GM23338 (cell line): ENCODE measurements at regions not wholly inside any gene's neighbourhood (a gene's known extent, or its start where the extent isn't known, plus 50 kb on each side); places are given as distances from the start of the nearest gene placed in this dataset.

Source experiments
- ATAC-seq: fragments of 200-7000 bp; cut with Tn5 transposase; 3 replicates; pipeline ENCODE4 v1.9.1; 2020
- DNase-seq: peaks from one replicate; pipeline ENCODE4 v3.0.0-alpha.2; 2015; ENCODE audit warnings: low spot score
- H2AFZ ChIP-seq: fragments of 200-600 bp; sonication (generic); 2 replicates; pipeline ENCODE4 v1.8.0; 2016; ENCODE audit warnings: antibody characterized with exemption, mild to moderate bottlenecking, moderate library complexity
- H3F3A ChIP-seq: fragments of 200-600 bp; sonication (generic); replicated peaks from 2 replicates; pipeline ENCODE4 v1.8.0; 2017; ENCODE audit warnings: antibody characterized with exemption, mixed run types, low read depth
- H3K27ac ChIP-seq: fragments of 200-600 bp; sonication (generic); 2 replicates; pipeline ENCODE4 v1.6.1; 2016; ENCODE audit warnings: low read depth
- H3K27me3 ChIP-seq: fragments of 200-600 bp; sonication (generic); 2 replicates; pipeline ENCODE4 v1.8.0; 2016; ENCODE audit warnings: mild to moderate bottlenecking, mixed run types, moderate library complexity; ENCODE audit not compliant: insufficient read depth
- H3K36me3 ChIP-seq: fragments of 200-600 bp; sonication (generic); 2 replicates; pipeline ENCODE4 v1.8.0; 2016; ENCODE audit warnings: mild to moderate bottlenecking; ENCODE audit not compliant: insufficient read depth
- H3K4me1 ChIP-seq: fragments of 200-600 bp; sonication (generic); 2 replicates; pipeline ENCODE4 v1.8.0; 2016; ENCODE audit warnings: mild to moderate bottlenecking, moderate library complexity; ENCODE audit not compliant: insufficient read depth
- H3K4me2 ChIP-seq: fragments of 200-600 bp; sonication (generic); 2 replicates; pipeline ENCODE4 v1.7.1; 2017; ENCODE audit warnings: mixed run types
- H3K4me3 ChIP-seq: fragments of 200-600 bp; sonication (generic); 2 replicates; pipeline ENCODE4 v1.6.1; 2016; ENCODE audit warnings: mixed run types
- H3K79me2 ChIP-seq: fragments of 200-600 bp; sonication (generic); replicated peaks from 2 replicates; pipeline ENCODE4 v1.8.0; 2017; ENCODE audit warnings: mild to moderate bottlenecking; ENCODE audit not compliant: insufficient read depth
- H3K9me2 ChIP-seq: fragments of 200-600 bp; sonication (generic); 2 replicates; pipeline ENCODE4 v1.8.0; 2017; ENCODE audit not compliant: insufficient read depth
- H4K20me1 ChIP-seq: fragments of 200-600 bp; sonication (generic); replicated peaks from 2 replicates; pipeline ENCODE4 v1.8.0; 2017; ENCODE audit warnings: mild to moderate bottlenecking; ENCODE audit not compliant: insufficient read depth
- H3K27ac Mint-ChIP-seq: 2 replicates; pipeline ENCODE4 v1.8.0; 2020; ENCODE audit warnings: inconsistent platforms, mild to moderate bottlenecking, moderate library complexity, mixed read lengths
- H3K27me3 Mint-ChIP-seq: 3 replicates; pipeline ENCODE4 v1.8.0; 2022; ENCODE audit warnings: low read depth, mild to moderate bottlenecking, moderate library complexity, mixed read lengths, inconsistent platforms; ENCODE audit not compliant: insufficient read depth, poor library complexity
- H3K36me3 Mint-ChIP-seq: 3 replicates; pipeline ENCODE4 v1.8.0; 2021; ENCODE audit warnings: low read depth, mild to moderate bottlenecking, inconsistent platforms, moderate library complexity, mixed read lengths
- H3K4me1 Mint-ChIP-seq: 3 replicates; pipeline ENCODE4 v1.8.0; 2020; ENCODE audit warnings: mild to moderate bottlenecking, inconsistent platforms, mixed read lengths
- H3K4me3 Mint-ChIP-seq: 3 replicates; pipeline ENCODE4 v1.8.0; 2021; ENCODE audit warnings: moderate library complexity, mild to moderate bottlenecking, inconsistent platforms, mixed read lengths
- H3K9me3 Mint-ChIP-seq: 3 replicates; pipeline ENCODE4 v1.8.0; 2020; ENCODE audit warnings: moderate library complexity, mild to moderate bottlenecking, inconsistent platforms, mixed read lengths
- CREB1 ChIP-seq: fragments of 250-450 bp; sonication (Bioruptor Pico); IDR thresholded peaks from 2 replicates; pipeline ENCODE4 v1.5.0; 2020; ENCODE audit warnings: low read depth, mild to moderate bottlenecking, moderate library complexity
- EZH2 ChIP-seq: fragments of 200-600 bp; sonication (generic); IDR thresholded peaks from one replicate; pipeline ENCODE4 v1.8.0; 2017; ENCODE audit warnings: antibody characterized with exemption, mild to moderate bottlenecking, low read depth; ENCODE audit not compliant: unreplicated experiment
- EZH2phosphoT487 ChIP-seq: fragments of 200-600 bp; sonication (generic); IDR thresholded peaks from one replicate; pipeline ENCODE4 v1.8.1; 2018; ENCODE audit warnings: antibody characterized with exemption; ENCODE audit not compliant: unreplicated experiment
- JUNB ChIP-seq: IDR thresholded peaks from one replicate; pipeline ENCODE4 v1.6.1; 2016; ENCODE audit warnings: antibody characterized with exemption; ENCODE audit not compliant: unreplicated experiment
- NANOG ChIP-seq: IDR thresholded peaks from 2 replicates; pipeline ENCODE4 v1.6.1; 2016; ENCODE audit warnings: antibody characterized with exemption, borderline replicate concordance
- POLR2AphosphoS5 ChIP-seq: IDR thresholded peaks from 2 replicates; pipeline ENCODE4 v1.6.1; 2016; ENCODE audit warnings: antibody characterized with exemption, low read depth
- REST ChIP-seq: IDR thresholded peaks from one replicate; pipeline ENCODE4 v1.6.1; 2018; ENCODE audit warnings: antibody characterized with exemption; ENCODE audit not compliant: unreplicated experiment
- STAT1 ChIP-seq: IDR thresholded peaks from one replicate; pipeline ENCODE4 v1.6.1; 2016; ENCODE audit warnings: antibody characterized with exemption; ENCODE audit not compliant: unreplicated experiment
- ZNF114 ChIP-seq: fragments of 250-450 bp; sonication (Bioruptor Pico); IDR thresholded peaks from 2 replicates; pipeline ENCODE4 v1.5.0; 2020; ENCODE audit warnings: mild to moderate bottlenecking, moderate library complexity
- ZNF331 ChIP-seq: fragments of 250-450 bp; sonication (Bioruptor Pico); IDR thresholded peaks from 2 replicates; pipeline ENCODE4 v1.5.0; 2020; ENCODE audit warnings: low read depth, mild to moderate bottlenecking, moderate library complexity
- ZNF462 ChIP-seq: fragments of 250-450 bp; sonication (Bioruptor Pico); IDR thresholded peaks from 2 replicates; pipeline ENCODE4 v1.5.0; 2020; ENCODE audit warnings: mild to moderate bottlenecking, moderate library complexity
- TF ChIP-seq, protein P1 (sequence below), 2 experiments: fragments of 200-600 bp in 1 of 2; sonication (generic) in 1 of 2; conservative IDR thresholded peaks; 2 replicates each; pipeline versions ENCODE4 v1.5.1 to v1.6.1; 2016 to 2017; ENCODE audit warnings: antibody characterized with exemption in 2 of 2, low read depth in 2 of 2, mild to moderate bottlenecking in 2 of 2, moderate library complexity in 1 of 2
- TF ChIP-seq, protein P2 (sequence below): IDR thresholded peaks from 2 replicates; pipeline ENCODE4 v1.6.1; 2016; ENCODE audit warnings: antibody characterized with exemption

DNA sequence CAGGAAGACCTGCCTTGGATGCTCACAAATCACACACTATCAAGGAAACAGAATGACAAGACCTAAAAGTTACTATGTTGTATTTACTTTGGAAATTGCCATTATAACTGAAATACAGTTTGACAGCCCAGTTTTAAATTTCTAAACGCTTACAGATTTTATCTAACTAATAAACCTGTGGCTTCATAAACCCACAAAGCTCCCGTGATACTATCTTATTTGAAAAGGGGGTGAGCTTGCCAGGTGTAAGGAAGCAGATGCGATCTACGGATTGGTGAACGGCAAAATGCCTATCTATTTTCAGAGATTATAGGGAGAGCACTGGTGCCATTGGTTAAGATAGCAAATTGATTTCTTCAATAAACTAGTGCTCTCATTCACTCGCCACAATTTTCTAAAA lies 485.5 kb downstream of the BCAT1 start:
- Histone ChIP-seq H4K20me1 (no peaks in the 10 kb centered on the region), H3K4me3 (no peak overlapping the region), H3K79me2 (no peaks in the 10 kb centered on the region), H3K36me3 (no peaks in the 10 kb centered on the region), H3K27ac (no peak overlapping the region), H3F3A (no peaks in the 10 kb centered on the region), H3K9me2 (0 out of 2 replicates have a peak, but pooled peaks cover 3% of the 10 kb centered on the region), H3K4me2 (no peak overlapping the region), H3K27me3 (no peaks in the 10 kb centered on the region), H3K4me1 (no peaks in the 10 kb centered on the region), H2AFZ (no peak overlapping the region)
- Mint-ChIP-seq H3K27me3 (peaks cover 2% of the 10 kb centered on the region), H3K4me1 (peaks cover 6% of the 10 kb centered on the region), H3K4me3 (no peak overlapping the region), H3K27ac (no peak overlapping the region), H3K9me3 (no peaks in the 10 kb centered on the region), H3K36me3 (no peaks in the 10 kb centered on the region)
- no peak for DNase-seq
- TF ChIP-seq EZH2phosphoT487 (no peak), ZNF331 (no peak), NANOG (no peak), JUNB (no peak), POLR2AphosphoS5 (no peak), EZH2 (no peak), STAT1 (no peak), REST (no peak), CREB1 (no peak), ZNF114 (no peak), ZNF462 (CRISPR knock-in tag) (no peak)
- TF ChIP-seq, protein P1, sequence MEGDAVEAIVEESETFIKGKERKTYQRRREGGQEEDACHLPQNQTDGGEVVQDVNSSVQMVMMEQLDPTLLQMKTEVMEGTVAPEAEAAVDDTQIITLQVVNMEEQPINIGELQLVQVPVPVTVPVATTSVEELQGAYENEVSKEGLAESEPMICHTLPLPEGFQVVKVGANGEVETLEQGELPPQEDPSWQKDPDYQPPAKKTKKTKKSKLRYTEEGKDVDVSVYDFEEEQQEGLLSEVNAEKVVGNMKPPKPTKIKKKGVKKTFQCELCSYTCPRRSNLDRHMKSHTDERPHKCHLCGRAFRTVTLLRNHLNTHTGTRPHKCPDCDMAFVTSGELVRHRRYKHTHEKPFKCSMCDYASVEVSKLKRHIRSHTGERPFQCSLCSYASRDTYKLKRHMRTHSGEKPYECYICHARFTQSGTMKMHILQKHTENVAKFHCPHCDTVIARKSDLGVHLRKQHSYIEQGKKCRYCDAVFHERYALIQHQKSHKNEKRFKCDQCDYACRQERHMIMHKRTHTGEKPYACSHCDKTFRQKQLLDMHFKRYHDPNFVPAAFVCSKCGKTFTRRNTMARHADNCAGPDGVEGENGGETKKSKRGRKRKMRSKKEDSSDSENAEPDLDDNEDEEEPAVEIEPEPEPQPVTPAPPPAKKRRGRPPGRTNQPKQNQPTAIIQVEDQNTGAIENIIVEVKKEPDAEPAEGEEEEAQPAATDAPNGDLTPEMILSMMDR (conservative IDR thresholded peaks at IDR 0.05; ENCODE audit: low read depth in 2 of 2), result no peak
- TF ChIP-seq, protein P2, sequence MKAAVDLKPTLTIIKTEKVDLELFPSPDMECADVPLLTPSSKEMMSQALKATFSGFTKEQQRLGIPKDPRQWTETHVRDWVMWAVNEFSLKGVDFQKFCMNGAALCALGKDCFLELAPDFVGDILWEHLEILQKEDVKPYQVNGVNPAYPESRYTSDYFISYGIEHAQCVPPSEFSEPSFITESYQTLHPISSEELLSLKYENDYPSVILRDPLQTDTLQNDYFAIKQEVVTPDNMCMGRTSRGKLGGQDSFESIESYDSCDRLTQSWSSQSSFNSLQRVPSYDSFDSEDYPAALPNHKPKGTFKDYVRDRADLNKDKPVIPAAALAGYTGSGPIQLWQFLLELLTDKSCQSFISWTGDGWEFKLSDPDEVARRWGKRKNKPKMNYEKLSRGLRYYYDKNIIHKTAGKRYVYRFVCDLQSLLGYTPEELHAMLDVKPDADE, result no peak
- ATAC-seq, result no peak
